Testis (tissue), 2 donors: ENCODE measurements at regions not wholly inside any gene's neighbourhood (a gene's known extent, or its start where the extent isn't known, plus 50 kb on each side); places are given as distances from the start of the nearest gene placed in this dataset.

Experiments used
- CTCF ChIP-seq, 3 experiments: fragments of 450-650 bp in 2 of 3; fragments of 200-600 bp in 1 of 3; sonication (generic) in 1 of 3; IDR thresholded peaks; one replicate each; pipeline ENCODE4 v1.5.1; 2016 to 2019; ENCODE audit warnings: antibody characterized with exemption in 3 of 3, mild to moderate bottlenecking in 2 of 3, moderate library complexity in 1 of 3
- POLR2A ChIP-seq: fragments of 450-650 bp; IDR thresholded peaks from one replicate; pipeline ENCODE4 v1.6.1; 2017; ENCODE audit warnings: antibody characterized with exemption, mild to moderate bottlenecking, moderate library complexity

- TF ChIP-seq CTCF (IDR thresholded peaks at IDR 0.05), result no peak
- TF ChIP-seq POLR2A, result no peak
Measured at GRCh38 chr19:5204212-5204611, 136.4 kb downstream of the PTPRS start.
